Mesenchymal stem cell (in vitro differentiated cells and primary cell): ENCODE measurements at regions not wholly inside any gene's neighbourhood (a gene's known extent, or its start where the extent isn't known, plus 50 kb on each side); places are given as distances from the start of the nearest gene placed in this dataset.
"Not testable (repeated sequence)": the region's sequence is repeated elsewhere in the genome, so short reads cannot be mapped to it uniquely, and the experiment has no call there.

Experiments
- DNase-seq: peaks from one replicate; pipeline ENCODE4 v3.0.0-alpha.2; 2013
- H2AFZ ChIP-seq: one replicate; pipeline ENCODE4 v1.6.1; 2013; ENCODE audit warnings: low read depth, mild to moderate bottlenecking, control low read depth, inconsistent platforms, low read length, moderate library complexity
- H2AK5ac ChIP-seq: 2 replicates; pipeline ENCODE4 v1.6.1; 2013; ENCODE audit warnings: low read length, moderate library complexity, mild to moderate bottlenecking, inconsistent platforms; ENCODE audit not compliant: severe bottlenecking
- H2BK120ac ChIP-seq: one replicate; pipeline ENCODE4 v1.6.1; 2013; ENCODE audit warnings: low read depth, mild to moderate bottlenecking, inconsistent platforms, low read length, moderate library complexity
- H2BK12ac ChIP-seq, 2 experiments: one replicate each; pipeline ENCODE4 v1.6.1; 2013; ENCODE audit warnings: inconsistent platforms in 2 of 2, low read length in 2 of 2, mild to moderate bottlenecking in 2 of 2, moderate library complexity in 2 of 2, control low read depth in 1 of 2
- H2BK15ac ChIP-seq: one replicate; pipeline ENCODE4 v1.6.1; 2013; ENCODE audit warnings: mild to moderate bottlenecking, low read depth, inconsistent platforms; ENCODE audit not compliant: poor library complexity, severe bottlenecking
- H2BK5ac ChIP-seq: 2 replicates; pipeline ENCODE4 v1.6.1; 2013; ENCODE audit warnings: low read depth, mild to moderate bottlenecking, low read length, control low read depth, inconsistent platforms; ENCODE audit not compliant: poor library complexity, severe bottlenecking
- H3K14ac ChIP-seq, 2 experiments: one replicate each; pipeline ENCODE4 v1.6.1; 2013; ENCODE audit warnings: inconsistent platforms in 2 of 2, low read length in 2 of 2, control low read depth in 1 of 2, mild to moderate bottlenecking in 1 of 2, moderate library complexity in 1 of 2
- H3K18ac ChIP-seq, 2 experiments: one replicate each; pipeline ENCODE4 v1.6.1; 2013; ENCODE audit warnings: inconsistent platforms in 2 of 2, low read length in 2 of 2, control low read depth in 1 of 2, low read depth in 1 of 2, mild to moderate bottlenecking in 1 of 2
- H3K23ac ChIP-seq, 2 experiments: one replicate each; pipeline ENCODE4 v1.6.1; 2013; ENCODE audit warnings: inconsistent platforms in 2 of 2, low read length in 2 of 2, mild to moderate bottlenecking in 2 of 2, moderate library complexity in 2 of 2, control low read depth in 1 of 2
- H3K27ac ChIP-seq: 2 replicates; pipeline ENCODE4 v1.5.1; 2013; ENCODE audit warnings: mild to moderate bottlenecking, moderate library complexity, low read length, control low read depth, inconsistent platforms; ENCODE audit not compliant: poor library complexity, severe bottlenecking
- H3K27me3 ChIP-seq, 2 experiments: 2 replicates each; pipeline versions ENCODE4 v1.6.1 to v1.7.0; 2013; ENCODE audit warnings: low read length in 2 of 2, mild to moderate bottlenecking in 2 of 2, moderate library complexity in 2 of 2, control low read depth in 1 of 2, inconsistent platforms in 1 of 2; ENCODE audit not compliant: control insufficient read depth in 1 of 2, insufficient read depth in 1 of 2
- H3K36me3 ChIP-seq, 2 experiments: 2 replicates each; pipeline versions ENCODE4 v1.6.1 to v1.7.0; 2013; ENCODE audit warnings: low read length in 2 of 2, control low read depth in 1 of 2, inconsistent platforms in 1 of 2, low read depth in 1 of 2, mild to moderate bottlenecking in 1 of 2; ENCODE audit not compliant: insufficient read depth in 2 of 2, control insufficient read depth in 1 of 2
- H3K4ac ChIP-seq, 2 experiments: one replicate each; pipeline ENCODE4 v1.6.1; 2013; ENCODE audit warnings: inconsistent platforms in 2 of 2, low read length in 2 of 2, mild to moderate bottlenecking in 2 of 2, moderate library complexity in 2 of 2, control low read depth in 1 of 2, low read depth in 1 of 2
- H3K4me1 ChIP-seq: 2 replicates; pipeline ENCODE4 v1.6.1; 2013; ENCODE audit warnings: low read depth, low read length, control low read depth; ENCODE audit not compliant: control insufficient read depth, insufficient read depth
- H3K4me2 ChIP-seq: 2 replicates; pipeline ENCODE4 v1.6.1; 2013; ENCODE audit warnings: low read length, mild to moderate bottlenecking, inconsistent platforms; ENCODE audit not compliant: poor library complexity, severe bottlenecking
- H3K4me3 ChIP-seq, 2 experiments: 2 replicates each; pipeline versions ENCODE4 v1.5.1 to v1.7.0; 2013; ENCODE audit warnings: low read length in 2 of 2, mild to moderate bottlenecking in 2 of 2, control low read depth in 1 of 2, low read depth in 1 of 2; ENCODE audit not compliant: insufficient read depth in 1 of 2
- H3K79me1 ChIP-seq: replicated peaks from 2 replicates; pipeline ENCODE4 v1.6.1; 2013; ENCODE audit warnings: mild to moderate bottlenecking, control low read depth, low read length, inconsistent platforms; ENCODE audit not compliant: poor library complexity, severe bottlenecking
- H3K9ac ChIP-seq: 2 replicates; pipeline ENCODE4 v1.7.0; 2013; ENCODE audit warnings: mild to moderate bottlenecking, low read length, moderate library complexity
- H3K9me3 ChIP-seq: 2 replicates; pipeline ENCODE4 v1.7.0; 2013; ENCODE audit warnings: mild to moderate bottlenecking, low read length; ENCODE audit not compliant: control insufficient read depth
- H4K8ac ChIP-seq: one replicate; pipeline ENCODE4 v1.6.1; 2013; ENCODE audit warnings: inconsistent platforms, mild to moderate bottlenecking, low read length, moderate library complexity
- H4K91ac ChIP-seq: one replicate; pipeline ENCODE4 v1.6.1; 2013; ENCODE audit warnings: mild to moderate bottlenecking, low read length, inconsistent platforms
- WGBS: methylation state at CpG from one replicate; pipeline ENCODE4 v1.1.7; 2013; ENCODE audit warnings: mixed read lengths; 5-methylcytosine and 5-hydroxymethylcytosine counted together

- Histone ChIP-seq H3K27me3 (no peaks in the 10 kb centered on the region), H3K18ac (no peak overlapping the region), H3K4me3 (no peak overlapping the region), H3K36me3 (no peaks in the 10 kb centered on the region), H3K4ac (no peak overlapping the region), H2AFZ (no peak overlapping the region), H3K79me1 (no peaks in the 10 kb centered on the region), H3K14ac (no peak overlapping the region), H3K9me3 (no peaks in the 10 kb centered on the region), H3K27ac (no peak overlapping the region), H2AK5ac (no peak overlapping the region), H4K91ac (no peak overlapping the region), H2BK120ac (no peak overlapping the region), H4K8ac (no peak overlapping the region), H2BK15ac (no peak overlapping the region), H2BK5ac (no peak overlapping the region), H3K4me2 (no peak overlapping the region), H2BK12ac (no peak overlapping the region), H3K23ac (no peak overlapping the region), H3K4me1 (no peaks in the 10 kb centered on the region), H3K9ac (no peak overlapping the region)
- no peak for DNase-seq
These were observed 930.2 kb upstream of the FOXG1 start for GRCh38 chr14:27836386-27836785.

GRCh38 chr14:27845241-27845850 is 921.2 kb upstream of the FOXG1 start:
- Histone ChIP-seq H3K4me3 (no peak overlapping the region), H3K18ac (no peak overlapping the region), H3K27ac (no peak overlapping the region), H2BK15ac (no peak overlapping the region), H2AK5ac (no peak overlapping the region), H4K8ac (no peak overlapping the region), H3K79me1 (no peaks in the 10 kb centered on the region), H2BK5ac (no peak overlapping the region), H4K91ac (peak overlapping the region; percentile 61), H3K4ac (no peak overlapping the region), H2BK120ac (no peak overlapping the region), H2BK12ac (no peak overlapping the region), H3K23ac (no peak overlapping the region), H3K9me3 (no peaks in the 10 kb centered on the region), H3K14ac (no peak overlapping the region), H3K9ac (no peak overlapping the region), H3K4me1 (no peaks in the 10 kb centered on the region), H3K4me2 (no peak overlapping the region), H3K36me3 (no peaks in the 10 kb centered on the region), H2AFZ (no peak overlapping the region), H3K27me3 (no peaks in the 10 kb centered on the region)
- WGBS = 94% methylated on average over 49 of the region's 54 CpGs
- no peak for DNase-seq

GRCh38 chr14:27845902-27846301 is 920.7 kb upstream of the FOXG1 start:
- H3K18ac ChIP-seq = no peak overlapping the region
- H2BK12ac ChIP-seq = no peak overlapping the region
- H3K4me1 ChIP-seq = no peaks in the 10 kb centered on the region
- H3K4me3 ChIP-seq = no peak overlapping the region
- no peak overlapping the region for H3K4ac ChIP-seq
- H2BK5ac ChIP-seq = no peak overlapping the region
- no peak overlapping the region for H2BK15ac ChIP-seq
- H3K27me3 ChIP-seq = no peaks in the 10 kb centered on the region
- no peak overlapping the region for H3K4me2 ChIP-seq
- no peak overlapping the region for H2BK120ac ChIP-seq
- no peak overlapping the region for H3K23ac ChIP-seq
- no peak overlapping the region for H3K14ac ChIP-seq
- H2AFZ ChIP-seq = no peak overlapping the region
- no peaks in the 10 kb centered on the region for H3K9me3 ChIP-seq
- H4K91ac ChIP-seq = no peak overlapping the region
- H2AK5ac ChIP-seq = no peak overlapping the region
- H3K36me3 ChIP-seq = no peaks in the 10 kb centered on the region
- 82% methylated on average over 8 of the region's 8 CpGs for WGBS
- H3K79me1 ChIP-seq = no peaks in the 10 kb centered on the region
- H4K8ac ChIP-seq = no peak overlapping the region
- no peak for DNase-seq
- no peak overlapping the region for H3K27ac ChIP-seq
- H3K9ac ChIP-seq = no peak overlapping the region

GRCh38 chr14:27847480-27847879 is 919.1 kb upstream of the FOXG1 start:
- H3K18ac ChIP-seq, H2BK120ac ChIP-seq, H4K8ac ChIP-seq, H3K4me1 ChIP-seq, H3K4me2 ChIP-seq, H2BK12ac ChIP-seq, DNase-seq, H2AFZ ChIP-seq, H3K36me3 ChIP-seq, H2BK15ac ChIP-seq, H4K91ac ChIP-seq, H3K79me1 ChIP-seq, H3K4ac ChIP-seq, H3K9ac ChIP-seq, H3K4me3 ChIP-seq, H3K23ac ChIP-seq, H3K27me3 ChIP-seq, H2BK5ac ChIP-seq, H3K9me3 ChIP-seq, H2AK5ac ChIP-seq, H3K27ac ChIP-seq, H3K14ac ChIP-seq: not testable (repeated sequence)
- no CpG with 5 or more reads among the region's 1 CpG for WGBS
